Globus pallidus (tissue), 1 donor: ENCODE measurements at regions not wholly inside any gene's neighbourhood (a gene's known extent, or its start where the extent isn't known, plus 50 kb on each side); places are given as distances from the start of the nearest gene placed in this dataset.

ENCODE experiments used
- DNase-seq: peaks from one replicate; pipeline ENCODE4 v3.0.0-alpha.2; 2015; ENCODE audit warnings: low spot score

DNA sequence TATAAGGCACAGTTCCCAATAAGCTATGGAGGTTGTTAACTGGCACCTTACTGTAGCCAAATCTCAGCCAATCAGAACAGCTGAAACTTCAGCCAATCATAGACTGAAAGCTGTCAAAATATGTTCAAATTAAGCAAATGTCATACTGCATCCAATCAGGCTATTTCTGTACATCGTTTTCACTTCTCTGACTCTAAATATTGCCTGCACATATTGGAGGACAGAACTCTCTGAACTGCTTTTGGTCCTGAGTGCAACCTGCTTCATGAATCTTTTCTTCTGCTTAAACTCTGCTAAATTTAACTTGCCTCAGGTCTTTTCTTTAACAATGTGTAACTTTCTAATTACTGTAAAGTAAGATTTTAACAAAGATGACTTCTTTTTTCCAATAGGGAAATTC is 1198.9 kb upstream of the PCDH7 start:
- DNase-seq: no peak

DNA sequence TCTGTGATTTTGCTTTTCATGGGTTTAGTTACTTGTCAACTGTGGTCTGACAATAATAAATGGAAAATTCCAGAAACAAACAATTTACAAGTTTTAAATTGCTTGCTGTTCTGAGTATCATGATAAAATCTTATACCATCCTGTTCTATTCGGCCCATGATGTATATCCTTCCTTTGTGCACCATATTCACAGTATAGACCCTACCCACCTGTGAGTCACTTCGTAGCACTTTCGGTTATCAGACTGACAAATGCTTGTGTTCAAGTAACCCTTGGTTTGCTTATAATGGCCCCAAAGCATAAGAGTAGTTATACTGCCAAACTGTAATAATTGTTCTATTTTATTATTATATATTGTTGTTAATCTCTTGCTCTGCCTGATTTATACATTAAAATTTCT is 1183.4 kb upstream of the PCDH7 start:
- no peak for DNase-seq

DNA sequence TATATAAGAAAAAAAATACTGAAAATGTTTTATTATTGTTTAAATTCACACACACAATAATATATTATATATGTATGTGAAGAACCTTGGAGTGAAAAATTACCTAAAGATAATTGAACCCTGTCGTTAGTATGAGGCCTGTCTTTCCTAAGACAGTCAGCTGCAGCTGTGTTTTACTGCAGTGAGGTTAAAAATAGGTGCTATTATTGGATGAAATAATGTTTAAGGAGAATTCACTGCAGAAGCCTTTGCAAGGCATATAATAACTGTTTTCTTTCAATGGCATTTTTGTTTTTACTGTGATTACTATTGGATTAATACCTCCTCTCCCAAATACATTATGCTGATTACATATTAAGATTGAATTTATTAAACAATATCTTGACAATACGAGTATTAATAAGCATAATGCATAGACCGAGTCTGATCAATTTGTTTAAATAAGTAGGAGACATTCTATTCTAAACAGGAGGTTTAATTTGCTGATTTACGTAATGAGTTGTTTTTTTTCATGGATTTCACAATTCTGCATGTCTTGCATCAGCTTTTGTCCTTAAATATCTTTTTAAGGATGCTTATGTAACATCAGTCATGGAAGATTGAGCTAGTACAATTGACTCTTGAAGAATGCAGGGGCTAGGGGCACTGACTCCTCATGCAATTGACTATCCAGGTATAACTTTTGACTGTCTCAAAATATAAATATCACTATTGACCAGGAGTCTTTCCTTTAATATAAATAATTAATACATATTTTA is 1181.1 kb upstream of the PCDH7 start:
- no peak for DNase-seq

DNA sequence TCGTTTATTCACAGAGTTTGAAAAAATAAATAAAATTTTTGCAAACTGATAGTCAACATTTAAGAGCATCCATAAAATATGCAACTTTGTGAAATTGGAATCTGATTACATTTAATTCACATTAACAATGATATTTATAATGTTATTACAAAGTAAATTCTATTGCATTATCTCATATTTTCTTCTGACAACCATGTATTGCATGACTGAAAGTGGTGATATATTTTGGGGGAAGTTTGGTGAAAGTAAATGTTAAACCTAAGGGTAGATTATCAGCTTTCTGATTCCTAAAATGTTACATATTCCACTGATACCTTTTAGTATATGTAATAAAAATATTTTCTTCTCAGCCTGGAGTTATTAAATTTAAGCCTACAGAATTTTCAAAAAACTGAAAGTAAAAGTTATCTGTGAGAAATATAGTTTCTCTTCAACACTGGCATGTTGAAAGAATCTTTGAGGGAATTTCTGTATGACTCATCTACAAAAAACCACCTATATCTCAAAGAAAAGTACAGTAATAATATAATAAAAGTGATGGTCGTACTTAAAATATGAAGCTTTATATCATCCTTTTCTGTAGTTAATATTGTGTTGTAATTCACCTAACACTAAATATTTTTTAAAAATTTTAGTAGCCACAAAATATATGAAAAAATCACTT is 1179.6 kb upstream of the PCDH7 start:
- DNase-seq: no peak

DNA sequence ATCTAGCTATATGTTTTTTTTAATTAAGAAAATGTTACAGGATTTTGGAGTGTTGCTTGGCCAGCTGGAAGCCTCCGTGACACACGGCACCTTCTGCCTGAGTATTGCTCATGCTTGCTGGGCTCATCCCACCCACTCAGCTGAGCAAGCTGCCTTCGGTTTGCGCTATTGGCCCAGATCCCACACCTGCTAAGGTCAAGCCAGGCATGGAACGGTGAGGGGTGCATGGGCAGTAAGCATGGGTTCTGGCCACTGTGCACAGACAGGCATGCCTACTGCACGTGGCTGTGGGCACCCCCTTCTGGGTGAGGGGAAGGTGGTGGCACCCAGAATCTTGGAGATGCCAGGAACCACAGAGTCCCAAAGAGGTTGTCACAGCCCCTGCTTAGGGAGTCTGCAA is 1178.4 kb upstream of the PCDH7 start:
- DNase-seq: no peak

DNA sequence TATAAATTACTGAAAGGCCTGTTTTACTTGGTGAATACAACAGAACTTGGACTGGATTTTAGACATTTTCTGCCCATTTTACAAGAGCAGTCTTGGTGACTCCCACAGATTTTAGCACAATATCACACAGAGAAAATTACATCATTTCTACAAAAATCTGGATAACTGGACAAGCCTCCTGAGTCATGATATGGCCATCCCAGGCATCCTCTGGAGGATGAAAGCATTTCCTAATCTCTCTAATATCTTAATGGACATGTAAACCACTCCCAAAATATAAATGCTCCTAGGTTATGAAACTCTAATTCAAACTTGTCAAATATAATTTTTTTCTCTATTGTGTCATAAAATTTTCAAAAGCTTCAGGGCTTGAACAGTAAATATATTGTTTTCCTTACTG is 1170.8 kb upstream of the PCDH7 start:
- no peak for DNase-seq

DNA sequence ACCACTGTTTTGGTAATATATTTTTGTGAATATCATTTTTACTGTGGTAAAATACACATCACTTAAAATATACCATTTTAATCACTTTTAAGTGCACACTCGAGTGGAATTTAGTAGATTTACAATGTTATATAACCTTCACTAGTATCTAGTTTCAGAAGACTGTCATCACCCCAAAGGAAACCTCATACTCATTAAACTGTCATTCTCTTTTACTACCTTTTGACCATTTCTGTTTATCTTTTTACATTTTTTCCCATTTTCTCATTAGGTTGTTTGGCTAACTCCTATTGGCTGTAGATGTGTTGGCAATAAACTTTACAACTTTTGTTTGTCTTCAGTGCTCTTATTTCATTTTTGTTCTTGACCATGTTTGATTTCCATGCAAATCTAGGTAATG is 1168.3 kb upstream of the PCDH7 start:
- DNase-seq: no peak

DNA sequence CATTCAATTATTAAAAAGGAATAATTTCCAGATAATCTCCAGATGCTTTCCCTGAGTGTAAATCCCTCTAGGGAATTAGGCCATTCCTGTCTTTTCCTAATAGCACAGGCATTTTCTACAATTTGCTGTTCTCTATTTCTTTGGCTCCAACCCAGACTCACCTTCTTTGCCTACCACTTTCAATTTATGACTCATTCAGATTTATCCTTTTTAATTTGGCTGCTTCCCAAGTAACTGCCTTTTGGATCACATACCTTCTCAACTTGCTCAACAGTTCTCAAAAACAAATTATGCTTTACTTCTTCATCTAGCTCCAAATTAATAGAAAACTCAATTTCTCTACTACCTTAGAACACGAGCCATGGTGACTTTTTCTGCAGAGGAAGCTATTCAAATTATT is 1166.3 kb upstream of the PCDH7 start:
- no peak for DNase-seq

DNA sequence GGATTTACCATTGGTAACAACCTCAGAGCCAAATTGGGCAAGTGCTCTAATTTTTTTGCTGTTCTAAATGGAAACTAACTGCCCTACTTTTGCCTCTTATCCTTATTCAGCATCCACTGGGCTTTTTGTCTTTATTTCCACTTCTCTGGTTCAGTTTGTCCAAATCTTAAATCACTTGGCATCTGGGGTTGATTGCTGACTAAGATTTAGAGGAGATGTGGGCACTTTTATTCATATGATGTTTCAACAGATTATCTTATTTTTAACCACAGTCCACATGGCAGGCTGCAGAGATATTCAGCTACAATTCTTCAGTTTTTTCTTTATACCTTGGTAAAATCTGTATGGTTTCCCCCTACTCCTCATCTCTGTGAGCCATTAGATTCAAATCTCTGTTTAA is 1161.4 kb upstream of the PCDH7 start:
- no peak for DNase-seq

DNA sequence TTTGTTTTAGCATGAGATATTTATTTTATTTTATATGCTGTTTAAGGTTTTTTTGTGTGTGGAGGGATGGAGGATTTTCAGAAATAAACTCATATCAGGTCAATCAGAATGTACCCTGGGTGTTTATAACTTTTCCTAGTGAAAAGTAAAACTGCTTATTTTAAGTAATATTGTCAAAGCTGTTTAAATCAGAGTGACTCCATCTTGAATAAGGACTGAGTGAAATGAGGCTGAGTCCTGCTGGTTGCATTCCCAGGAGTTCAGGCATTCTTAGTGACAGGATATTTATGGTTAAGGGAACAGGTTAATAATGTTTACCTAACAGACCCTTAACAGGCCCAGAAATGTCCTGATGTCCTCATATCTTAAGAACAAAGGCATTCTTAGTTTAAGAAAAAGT is 1160.9 kb upstream of the PCDH7 start:
- DNase-seq: no peak

DNA sequence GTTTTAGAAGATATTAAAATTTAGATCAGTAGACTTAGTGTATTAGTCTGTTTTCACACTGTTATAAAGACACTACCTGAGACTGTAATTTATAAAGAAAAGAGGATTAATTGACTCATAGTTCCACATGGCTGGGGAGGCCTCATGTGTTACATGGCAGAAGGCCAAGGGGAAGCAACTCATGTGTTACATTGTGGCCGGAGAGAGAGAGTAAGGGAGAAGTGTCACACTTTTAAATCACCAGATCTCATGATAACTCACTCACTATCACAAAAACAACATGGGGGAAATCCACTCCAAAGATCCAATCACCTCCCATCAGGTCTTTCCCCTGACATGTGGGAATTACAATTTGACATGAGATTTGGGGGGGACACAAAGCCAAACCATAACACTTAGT is 1159.7 kb upstream of the PCDH7 start:
- DNase-seq: no peak

DNA sequence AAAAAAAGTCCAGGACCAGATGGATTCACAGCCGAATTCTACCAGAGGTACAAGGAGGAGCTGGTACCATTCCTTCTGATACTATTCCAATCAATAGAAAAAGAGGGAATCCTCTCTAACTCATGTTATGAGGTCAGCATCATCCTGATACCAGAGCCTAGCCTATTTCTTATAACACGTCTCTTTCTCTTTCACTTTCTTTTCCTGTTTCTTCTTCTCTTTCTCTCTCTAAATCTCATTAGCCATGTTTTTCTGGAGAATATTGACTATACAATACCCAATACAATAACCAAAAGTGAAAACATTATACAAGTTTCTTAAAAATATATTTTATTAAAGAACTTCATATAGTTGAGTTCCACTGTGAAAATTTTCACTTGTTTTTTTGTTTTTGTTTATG is 1154.9 kb upstream of the PCDH7 start:
- DNase-seq: no peak

DNA sequence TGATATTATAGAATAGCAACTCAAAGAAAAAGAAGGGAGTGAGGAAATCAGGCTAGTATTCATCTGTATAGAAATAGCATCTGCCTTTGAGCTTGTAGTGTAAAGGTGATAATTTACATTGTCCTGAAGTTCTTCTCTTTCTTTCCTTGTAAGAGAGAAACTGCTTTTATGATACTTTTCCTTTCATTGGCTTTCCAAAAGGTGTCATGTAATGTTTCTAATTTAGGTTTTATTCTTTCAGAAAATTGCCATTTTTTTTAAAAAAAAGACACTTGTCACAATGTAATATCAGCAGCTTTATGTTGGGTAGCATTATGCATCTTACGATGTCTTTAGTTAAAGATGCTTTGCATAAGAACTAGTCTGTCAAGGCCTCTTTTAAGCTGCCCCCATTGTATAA is 1153.8 kb upstream of the PCDH7 start:
- no peak for DNase-seq

DNA sequence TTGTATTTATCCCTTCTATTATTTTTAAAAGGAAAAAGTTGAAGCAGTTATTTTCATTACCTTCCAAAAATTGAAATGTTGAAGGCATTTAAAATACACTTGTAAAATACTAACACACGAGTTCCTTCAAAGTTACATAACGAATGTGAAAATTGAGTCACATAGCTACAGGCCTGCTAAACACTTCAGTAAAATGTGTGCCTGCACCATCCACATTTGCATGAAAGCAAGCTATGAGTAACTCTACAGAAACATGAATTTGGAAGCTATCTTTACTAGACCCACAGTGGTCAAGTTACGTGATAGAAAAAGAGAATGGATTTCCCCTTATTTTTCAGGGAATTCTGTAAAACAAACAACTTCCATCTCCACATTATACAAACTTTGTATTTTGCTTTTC is 1148.8 kb upstream of the PCDH7 start:
- no peak for DNase-seq

DNA sequence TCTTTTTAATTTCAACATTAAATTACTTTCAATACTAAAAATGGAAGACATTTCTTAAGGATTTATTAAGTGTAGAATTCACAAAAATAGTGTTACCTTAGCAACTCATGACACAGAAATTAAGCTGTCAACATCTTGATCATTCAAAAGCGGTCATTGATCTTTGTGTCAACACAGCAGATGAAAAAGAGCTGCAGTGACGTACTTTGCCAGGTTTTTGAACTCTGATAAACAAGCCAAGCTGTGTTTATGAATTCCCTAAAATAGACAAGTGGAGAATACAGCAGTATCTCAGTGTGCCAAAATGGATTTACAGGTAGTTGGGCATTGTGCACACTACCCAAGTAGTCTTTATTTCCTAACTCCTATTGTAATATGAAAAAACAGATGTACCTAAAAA is 1141.8 kb upstream of the PCDH7 start:
- DNase-seq: no peak

DNA sequence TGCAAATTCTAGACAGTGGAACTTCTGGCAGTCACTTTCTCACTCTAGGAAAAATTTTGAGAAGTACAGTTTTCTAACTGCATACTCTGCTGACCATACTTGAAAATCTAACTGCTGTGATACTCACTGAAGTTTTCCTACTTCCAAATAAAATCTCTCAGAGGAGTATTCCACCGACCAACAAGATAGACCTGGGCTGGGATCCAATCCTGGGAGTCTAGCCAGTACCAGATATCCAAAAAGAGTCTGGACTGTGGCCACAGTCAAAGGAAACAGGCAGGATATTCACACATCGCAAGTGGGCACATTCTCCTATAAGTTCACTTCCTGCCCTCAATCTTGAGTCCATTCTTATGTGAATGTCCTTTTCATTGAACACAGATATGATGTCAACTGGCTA is 1138.7 kb upstream of the PCDH7 start:
- peak; percentile 30 for DNase-seq

DNA sequence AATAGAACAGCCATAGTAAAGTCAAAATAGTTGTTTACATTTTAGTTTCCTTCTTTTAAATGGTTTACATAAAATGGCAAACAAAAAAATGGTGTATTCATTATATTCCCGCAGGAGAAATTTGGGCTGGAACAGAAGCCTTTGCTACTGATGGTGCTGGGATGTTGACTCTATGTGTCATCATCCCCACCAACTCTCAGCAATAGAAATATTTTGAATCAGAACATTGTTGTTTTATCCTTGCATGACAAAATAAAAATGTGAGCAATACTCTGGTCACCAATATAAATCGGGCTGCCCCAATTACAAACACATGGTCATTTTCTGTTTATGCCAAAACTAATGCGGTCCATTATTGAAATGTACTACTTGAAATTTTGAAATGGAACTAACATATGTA is 1131.6 kb upstream of the PCDH7 start:
- DNase-seq: no peak

DNA sequence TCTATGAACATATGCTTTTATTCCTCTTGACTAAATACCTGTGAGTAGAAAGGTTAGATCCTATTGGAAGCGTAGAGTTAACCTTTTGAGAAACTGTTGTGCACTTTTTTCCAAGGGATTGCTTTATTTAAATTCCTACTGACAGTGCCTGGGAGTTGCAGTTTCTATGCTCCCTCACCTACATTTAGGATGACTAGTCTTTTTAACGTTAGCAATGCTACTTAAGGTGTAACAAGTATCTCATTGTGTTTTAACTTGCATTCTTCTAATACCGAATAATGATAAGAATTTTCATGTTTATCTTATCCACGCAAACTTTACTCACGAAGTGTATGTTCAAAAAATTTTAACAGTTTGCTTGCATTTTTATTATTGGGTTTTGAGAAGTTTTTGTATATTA is 1123.9 kb upstream of the PCDH7 start:
- no peak for DNase-seq

DNA sequence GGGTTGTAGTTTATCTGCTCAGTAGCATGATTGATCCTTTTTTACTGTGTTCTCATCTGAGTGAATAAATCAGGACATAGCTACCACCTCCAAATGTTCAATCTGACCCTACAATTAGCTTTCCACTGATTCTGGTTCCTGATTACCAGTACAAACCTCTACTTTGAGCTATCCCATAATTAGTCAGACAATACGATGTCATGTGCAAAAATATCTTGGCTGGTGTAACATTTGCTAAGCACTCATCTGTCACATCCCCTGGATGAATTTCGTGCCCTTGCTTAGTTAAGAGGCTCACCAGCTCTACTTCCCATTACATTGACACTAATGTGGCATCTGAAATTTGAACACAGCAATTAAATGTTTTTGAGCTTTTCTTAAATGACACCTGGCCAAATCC is 1101.0 kb upstream of the PCDH7 start:
- no peak for DNase-seq

DNA sequence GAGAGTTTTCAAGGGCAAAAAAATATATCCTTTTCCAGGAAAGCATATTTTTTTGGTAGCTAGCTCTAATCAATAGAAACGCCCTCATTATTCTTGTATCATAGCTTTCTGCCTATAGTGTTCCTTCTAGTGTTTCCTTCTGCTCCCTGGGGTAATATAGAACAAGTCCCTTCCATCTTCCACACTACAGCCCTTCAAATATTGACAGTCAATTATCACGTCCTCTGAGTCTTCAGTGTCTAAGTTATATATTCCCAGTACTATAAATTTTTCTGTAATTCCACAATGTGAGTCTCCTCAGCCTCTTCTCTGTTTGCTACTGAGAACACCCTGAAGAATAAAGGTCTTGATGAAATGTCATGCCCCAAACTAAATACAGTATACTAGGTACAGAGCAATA is 1088.0 kb upstream of the PCDH7 start:
- DNase-seq: no peak

DNA sequence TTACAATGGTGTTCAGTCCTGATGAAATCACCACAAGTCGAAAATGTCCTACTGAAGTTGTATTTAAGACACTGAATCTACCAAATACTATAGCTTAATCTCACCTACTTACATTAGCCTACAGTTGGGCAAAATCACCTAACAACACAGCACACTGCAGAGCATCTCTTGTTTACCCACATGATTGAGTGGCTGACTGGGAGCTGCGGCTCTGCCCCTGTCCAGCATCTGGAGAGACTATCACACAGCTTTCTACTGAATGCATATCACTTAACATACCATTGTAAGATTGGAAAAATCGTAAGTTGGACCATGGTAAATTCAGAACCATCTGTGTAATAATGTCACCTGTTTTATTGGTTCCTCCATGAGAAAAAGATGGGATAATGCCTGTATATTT is 1083.2 kb upstream of the PCDH7 start:
- DNase-seq: no peak

DNA sequence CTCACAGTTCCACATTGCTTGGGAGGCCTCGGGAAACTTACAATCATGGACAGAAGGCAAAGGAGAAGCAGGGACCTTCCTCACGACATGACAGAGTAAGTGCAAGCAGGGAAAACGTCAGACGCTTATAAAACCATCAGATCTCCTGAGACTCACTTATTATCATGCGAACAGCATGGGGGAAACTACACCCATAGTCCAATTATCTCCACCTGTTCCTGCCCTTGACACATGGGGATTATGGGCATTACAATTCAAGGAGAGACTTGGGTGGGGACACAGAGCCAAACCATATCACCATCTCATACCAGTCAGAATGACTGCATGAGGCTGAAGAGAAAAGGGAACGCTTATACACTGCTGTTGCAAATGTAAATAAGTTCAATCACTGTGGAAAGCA is 1066.9 kb upstream of the PCDH7 start:
- no peak for DNase-seq

DNA sequence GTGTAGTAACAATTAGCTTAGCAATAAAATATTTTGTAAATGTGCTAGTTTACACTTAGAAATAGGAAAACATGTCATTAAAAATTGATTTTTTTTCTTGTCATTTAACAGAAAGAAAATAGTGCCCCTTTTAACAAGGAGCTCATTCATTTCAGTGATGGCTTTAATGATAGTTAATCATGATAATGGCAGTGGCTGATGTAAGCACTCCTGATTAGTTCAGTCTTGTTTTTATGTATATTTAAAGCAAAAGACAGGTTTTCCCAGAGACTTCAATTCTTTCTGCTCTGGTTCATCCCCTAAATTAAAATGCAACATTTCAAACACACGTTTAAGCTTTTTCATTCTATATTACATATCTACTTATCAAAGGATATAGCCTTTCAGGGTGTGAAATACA is 1039.5 kb upstream of the PCDH7 start:
- DNase-seq: no peak

DNA sequence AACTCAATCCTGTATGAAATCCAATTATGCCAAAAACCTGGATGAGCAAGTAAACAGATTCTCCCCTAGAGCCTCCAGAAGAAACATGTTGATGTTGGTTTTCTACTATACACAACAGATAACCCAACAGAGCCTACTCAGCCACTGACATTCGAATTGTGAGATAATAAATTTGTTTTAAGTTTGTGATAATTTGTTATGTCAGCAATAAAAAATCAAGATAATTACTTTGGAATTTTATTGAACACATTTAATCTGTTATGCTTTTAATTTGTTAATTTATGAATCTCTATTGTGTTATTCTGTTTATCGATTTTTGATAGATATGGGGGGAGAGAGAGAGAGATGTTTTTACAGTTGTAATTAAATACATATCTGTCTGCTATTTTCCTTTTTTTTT is 1016.1 kb upstream of the PCDH7 start:
- no peak for DNase-seq
